GM23248 (cell line): ENCODE measurements at regions not wholly inside any gene's neighbourhood (a gene's known extent, or its start where the extent isn't known, plus 50 kb on each side); places are given as distances from the start of the nearest gene placed in this dataset.

Source experiments
- DNase-seq: peaks from one replicate; pipeline ENCODE4 v3.0.0-alpha.2; 2015
- H2AFZ ChIP-seq: fragments of 200-600 bp; sonication (generic); 2 replicates; pipeline ENCODE4 v1.6.1; 2016; ENCODE audit warnings: antibody characterized with exemption
- H3F3A ChIP-seq: fragments of 200-600 bp; sonication (generic); 2 replicates; pipeline ENCODE4 v1.6.1; 2016; ENCODE audit warnings: mild to moderate bottlenecking, antibody characterized with exemption, mixed run types; ENCODE audit not compliant: insufficient read depth
- H3K27ac ChIP-seq: fragments of 200-600 bp; sonication (generic); 2 replicates; pipeline ENCODE4 v1.5.1; 2016; ENCODE audit warnings: mild to moderate bottlenecking
- H3K27me3 ChIP-seq: fragments of 200-600 bp; sonication (generic); replicated peaks from 2 replicates; pipeline ENCODE4 v1.6.1; 2016; ENCODE audit warnings: mild to moderate bottlenecking; ENCODE audit not compliant: insufficient read depth
- H3K36me3 ChIP-seq: fragments of 200-600 bp; sonication (generic); 2 replicates; pipeline ENCODE4 v1.6.1; 2016; ENCODE audit warnings: low read depth, mild to moderate bottlenecking
- H3K4me1 ChIP-seq: fragments of 200-600 bp; sonication (generic); 2 replicates; pipeline ENCODE4 v1.6.1; 2016; ENCODE audit warnings: mild to moderate bottlenecking; ENCODE audit not compliant: insufficient read depth
- H3K4me2 ChIP-seq: fragments of 200-600 bp; sonication (generic); one replicate; pipeline ENCODE4 v1.6.1; 2016; ENCODE audit warnings: mild to moderate bottlenecking; ENCODE audit not compliant: unreplicated experiment
- H3K4me3 ChIP-seq: fragments of 200-600 bp; sonication (generic); 2 replicates; pipeline ENCODE4 v1.5.1; 2016; ENCODE audit warnings: mild to moderate bottlenecking
- H3K79me2 ChIP-seq: fragments of 200-600 bp; sonication (generic); 2 replicates; pipeline ENCODE4 v1.6.1; 2016; ENCODE audit warnings: mild to moderate bottlenecking; ENCODE audit not compliant: insufficient read depth
- H3K9ac ChIP-seq: fragments of 200-600 bp; sonication (generic); 2 replicates; pipeline ENCODE4 v1.6.1; 2016; ENCODE audit warnings: mild to moderate bottlenecking
- H3K9me2 ChIP-seq: fragments of 200-600 bp; sonication (generic); 2 replicates; pipeline ENCODE4 v1.6.1; 2016; ENCODE audit warnings: mixed run types, mild to moderate bottlenecking, moderate library complexity; ENCODE audit not compliant: insufficient read depth
- H3K9me3 ChIP-seq: fragments of 200-600 bp; sonication (generic); one replicate; pipeline ENCODE4 v1.6.1; 2017; ENCODE audit warnings: low read depth
- H4K20me1 ChIP-seq: fragments of 200-600 bp; sonication (generic); 2 replicates; pipeline ENCODE4 v1.6.0; 2016; ENCODE audit not compliant: insufficient read depth
- EZH2 ChIP-seq: fragments of 200-600 bp; sonication (generic); IDR thresholded peaks from 2 replicates; pipeline ENCODE4 v1.6.1; 2018; ENCODE audit warnings: antibody characterized with exemption, mild to moderate bottlenecking; ENCODE audit not compliant: insufficient read depth, poor library complexity, severe bottlenecking
- EZH2phosphoT487 ChIP-seq: fragments of 200-600 bp; sonication (generic); IDR thresholded peaks from 2 replicates; pipeline ENCODE4 v1.6.1; 2018; ENCODE audit warnings: antibody characterized with exemption, moderate library complexity, mild to moderate bottlenecking, low read depth; ENCODE audit not compliant: insufficient read depth
- WGBS, 2 experiments: methylation state at CpG; one replicate each; pipeline ENCODE4 v1.1.6; 2015 to 2017; ENCODE audit warnings: low lambda C conversion rate in 2 of 2, low coverage in 1 of 2; ENCODE audit errors: missing lambda C conversion rate in 2 of 2; 5-methylcytosine and 5-hydroxymethylcytosine counted together
- in situ Hi-C: fragments of 300-500 bp; cut with MboI; formaldehyde crosslinking; loops from 2 replicates; pipeline ENCODE4 v1.15.0; 2020

GRCh38 chr3:6142707-6143106 lies 718.2 kb upstream of the GRM7 start:
- no peaks in the 10 kb centered on the region for H3K79me2 ChIP-seq
- H3K9me2 ChIP-seq = no peaks in the 10 kb centered on the region
- H3K4me3 ChIP-seq = no peak overlapping the region
- H3K36me3 ChIP-seq = no peaks in the 10 kb centered on the region
- H3K27me3 ChIP-seq = no peaks in the 10 kb centered on the region
- H3K27ac ChIP-seq = no peak overlapping the region
- no peak overlapping the region for H3K4me2 ChIP-seq
- H3K9ac ChIP-seq = no peak overlapping the region
- no peaks in the 10 kb centered on the region for H3F3A ChIP-seq
- no peak for DNase-seq
- WGBS, 2 experiments = 4 to 13% methylated on average over 3 of the region's 3 CpGs
- H3K4me1 ChIP-seq = no peaks in the 10 kb centered on the region
- no peaks in the 10 kb centered on the region for H3K9me3 ChIP-seq
- no peak overlapping the region for H2AFZ ChIP-seq
- H4K20me1 ChIP-seq = no peaks in the 10 kb centered on the region
- in situ Hi-C loops = no loop called here
- TF ChIP-seq EZH2 (no peak), EZH2phosphoT487 (no peak)

- 40 to 42% methylated on average over 6 of the region's 6 CpGs for WGBS, 2 experiments
- no peaks in the 10 kb centered on the region for H3K27me3 ChIP-seq
- H3K27ac ChIP-seq = no peak overlapping the region
- no peaks in the 10 kb centered on the region for H3K9me2 ChIP-seq
- no peaks in the 10 kb centered on the region for H3K36me3 ChIP-seq
- H3K79me2 ChIP-seq = no peaks in the 10 kb centered on the region
- no peak overlapping the region for H3K9ac ChIP-seq
- no peaks in the 10 kb centered on the region for H4K20me1 ChIP-seq
- H3K4me3 ChIP-seq = no peak overlapping the region
- no peak overlapping the region for H2AFZ ChIP-seq
- in situ Hi-C loops = no loop called here
- H3K4me1 ChIP-seq = no peaks in the 10 kb centered on the region
- peaks cover 5% of the 10 kb centered on the region for H3K9me3 ChIP-seq
- no peak for DNase-seq
- H3F3A ChIP-seq = no peaks in the 10 kb centered on the region
- TF ChIP-seq EZH2 (no peak), EZH2phosphoT487 (no peak)
- H3K4me2 ChIP-seq = no peak overlapping the region
These were observed 713.0 kb upstream of the GRM7 start for GRCh38 chr3:6147883-6148282.

GRCh38 chr3:6155650-6156338 lies 705.1 kb upstream of the GRM7 start:
- H3K79me2 ChIP-seq = no peaks in the 10 kb centered on the region
- no peak overlapping the region for H3K9ac ChIP-seq
- no peaks in the 10 kb centered on the region for H3K36me3 ChIP-seq
- H3K4me3 ChIP-seq = no peak overlapping the region
- H3K4me2 ChIP-seq = no peak overlapping the region
- no peak for TF ChIP-seq EZH2
- TF ChIP-seq EZH2phosphoT487 = no peak
- no peaks in the 10 kb centered on the region for H4K20me1 ChIP-seq
- H3K4me1 ChIP-seq = no peaks in the 10 kb centered on the region
- no peaks in the 10 kb centered on the region for H3K27me3 ChIP-seq
- H2AFZ ChIP-seq = no peak overlapping the region
- in situ Hi-C loops = no loop called here
- no peak overlapping the region for H3K27ac ChIP-seq
- H3K9me2 ChIP-seq = no peaks in the 10 kb centered on the region
- H3K9me3 ChIP-seq = peaks cover 3% of the 10 kb centered on the region
- WGBS, 2 experiments = 2 to 12% methylated on average over 4 of the region's 4 CpGs
- H3F3A ChIP-seq = no peaks in the 10 kb centered on the region
- DNase-seq = no peak

GRCh38 chr3:6165951-6166350 lies 695.0 kb upstream of the GRM7 start:
- Histone ChIP-seq H3K9me2 (no peaks in the 10 kb centered on the region), H3K27me3 (no peaks in the 10 kb centered on the region), H4K20me1 (no peaks in the 10 kb centered on the region), H3F3A (no peaks in the 10 kb centered on the region), H3K9ac (no peak overlapping the region), H2AFZ (no peak overlapping the region), H3K4me2 (no peak overlapping the region), H3K9me3 (no peaks in the 10 kb centered on the region), H3K27ac (no peak overlapping the region), H3K4me1 (no peaks in the 10 kb centered on the region), H3K79me2 (no peaks in the 10 kb centered on the region), H3K36me3 (no peaks in the 10 kb centered on the region), H3K4me3 (no peak overlapping the region)
- no peak for TF ChIP-seq EZH2phosphoT487
- TF ChIP-seq EZH2 = no peak
- WGBS, 2 experiments = 14 to 23% methylated on average over 6 of the region's 6 CpGs
- DNase-seq = no peak
- in situ Hi-C loops = no loop called here
